DND-41 (cell line): ENCODE measurements at regions not wholly inside any gene's neighbourhood (a gene's known extent, or its start where the extent isn't known, plus 50 kb on each side); places are given as distances from the start of the nearest gene placed in this dataset.

Experiments used
- ATAC-seq: fragments of 200-7000 bp; cut with Tn5 transposase; 3 replicates; pipeline ENCODE4 v1.9.1; 2021; ENCODE audit warnings: low read depth; ENCODE audit not compliant: insufficient read depth
- DNase-seq: peaks from one replicate; pipeline ENCODE4 v3.0.0-alpha.2; 2020
- H2AFZ ChIP-seq: 2 replicates; pipeline ENCODE4 v1.6.0; 2012; ENCODE audit warnings: low read depth, low read length
- H3K27ac ChIP-seq: 2 replicates; pipeline ENCODE4 v1.5.1; 2012; ENCODE audit warnings: low read length, inconsistent platforms
- H3K27me3 ChIP-seq: fragments of 200-600 bp; sonication (generic); 2 replicates; pipeline ENCODE4 v1.6.0; 2012; ENCODE audit warnings: low read length, mild to moderate bottlenecking, inconsistent platforms; ENCODE audit not compliant: insufficient read depth, poor library complexity
- H3K36me3 ChIP-seq: 2 replicates; pipeline ENCODE4 v1.5.1; 2012; ENCODE audit warnings: low read length, inconsistent platforms; ENCODE audit not compliant: insufficient read depth
- H3K4me1 ChIP-seq: 2 replicates; pipeline ENCODE4 v1.5.1; 2012; ENCODE audit warnings: mild to moderate bottlenecking, low read length; ENCODE audit not compliant: insufficient read depth
- H3K4me2 ChIP-seq: 2 replicates; pipeline ENCODE4 v1.6.0; 2012; ENCODE audit warnings: mild to moderate bottlenecking, moderate library complexity, low read length, inconsistent platforms; ENCODE audit not compliant: insufficient read depth
- H3K4me3 ChIP-seq, 2 experiments: fragments of 200-600 bp in 1 of 2; shearing (Covaris generic) in 1 of 2; 2 replicates each; pipeline ENCODE4 v1.5.1; 2012 to 2016; ENCODE audit warnings: inconsistent platforms in 2 of 2, low read length in 2 of 2, mild to moderate bottlenecking in 2 of 2, low read depth in 1 of 2, moderate library complexity in 1 of 2
- H3K79me2 ChIP-seq: 2 replicates; pipeline ENCODE4 v1.6.0; 2012; ENCODE audit warnings: low read length, inconsistent platforms; ENCODE audit not compliant: insufficient read depth
- H3K9ac ChIP-seq: 2 replicates; pipeline ENCODE4 v1.6.0; 2012; ENCODE audit warnings: low read depth, mild to moderate bottlenecking, inconsistent platforms, low read length, moderate library complexity
- H3K9me3 ChIP-seq: 2 replicates; pipeline ENCODE4 v1.5.1; 2012; ENCODE audit warnings: low read length, moderate library complexity, mild to moderate bottlenecking, inconsistent platforms; ENCODE audit not compliant: insufficient read depth, severe bottlenecking
- H4K20me1 ChIP-seq: 2 replicates; pipeline ENCODE4 v1.6.0; 2012; ENCODE audit warnings: low read length; ENCODE audit not compliant: insufficient read depth
- EZH2 ChIP-seq: IDR thresholded peaks from 3 replicates; pipeline ENCODE4 v1.6.1; 2012; ENCODE audit warnings: borderline replicate concordance, low read depth, mild to moderate bottlenecking, moderate library complexity, low read length, inconsistent platforms; ENCODE audit not compliant: severe bottlenecking
- TF ChIP-seq, protein P1 (sequence below): IDR thresholded peaks from 2 replicates; pipeline ENCODE4 v1.5.1; 2012; ENCODE audit warnings: borderline replicate concordance, low read length, moderate library complexity, mild to moderate bottlenecking; ENCODE audit not compliant: poor library complexity, severe bottlenecking; ENCODE audit errors: extremely low read depth

DNA sequence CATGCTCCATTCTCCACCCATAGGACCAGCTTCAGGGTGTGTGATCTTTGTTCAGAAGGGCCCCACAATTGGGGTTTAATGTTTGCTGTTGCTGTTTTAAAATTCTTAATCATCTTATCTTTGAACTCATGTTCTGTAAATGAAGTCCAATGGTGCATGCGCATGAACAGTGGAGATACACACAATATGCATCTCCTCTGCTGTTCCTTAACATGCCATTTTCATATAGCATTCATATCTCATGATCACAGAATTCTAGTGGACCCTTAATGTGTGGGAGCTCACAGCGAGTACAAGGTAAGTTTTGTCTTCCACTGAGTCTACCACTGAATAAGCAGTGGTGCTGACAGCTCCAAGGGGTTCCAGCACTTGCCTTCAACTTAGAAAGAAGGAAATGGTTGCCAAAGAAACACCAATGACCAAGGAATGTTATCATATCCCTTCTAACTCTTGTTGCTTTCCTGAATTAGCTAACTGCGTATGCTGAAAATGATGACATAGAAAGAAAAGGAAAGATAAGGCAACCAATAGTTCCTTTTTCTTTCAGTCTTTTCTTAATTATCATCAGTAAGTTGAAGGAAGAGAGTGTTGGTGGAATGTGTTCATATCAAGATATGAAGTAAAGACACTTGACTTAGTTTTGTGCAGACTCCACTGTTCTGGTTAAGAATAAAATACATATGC is 149.3 kb upstream of the FOXN2 start:
- H3K36me3 ChIP-seq, result no peaks in the 10 kb centered on the region
- no peaks in the 10 kb centered on the region for H3K79me2 ChIP-seq
- no peaks in the 10 kb centered on the region for H3K27me3 ChIP-seq
- TF ChIP-seq, protein P1, sequence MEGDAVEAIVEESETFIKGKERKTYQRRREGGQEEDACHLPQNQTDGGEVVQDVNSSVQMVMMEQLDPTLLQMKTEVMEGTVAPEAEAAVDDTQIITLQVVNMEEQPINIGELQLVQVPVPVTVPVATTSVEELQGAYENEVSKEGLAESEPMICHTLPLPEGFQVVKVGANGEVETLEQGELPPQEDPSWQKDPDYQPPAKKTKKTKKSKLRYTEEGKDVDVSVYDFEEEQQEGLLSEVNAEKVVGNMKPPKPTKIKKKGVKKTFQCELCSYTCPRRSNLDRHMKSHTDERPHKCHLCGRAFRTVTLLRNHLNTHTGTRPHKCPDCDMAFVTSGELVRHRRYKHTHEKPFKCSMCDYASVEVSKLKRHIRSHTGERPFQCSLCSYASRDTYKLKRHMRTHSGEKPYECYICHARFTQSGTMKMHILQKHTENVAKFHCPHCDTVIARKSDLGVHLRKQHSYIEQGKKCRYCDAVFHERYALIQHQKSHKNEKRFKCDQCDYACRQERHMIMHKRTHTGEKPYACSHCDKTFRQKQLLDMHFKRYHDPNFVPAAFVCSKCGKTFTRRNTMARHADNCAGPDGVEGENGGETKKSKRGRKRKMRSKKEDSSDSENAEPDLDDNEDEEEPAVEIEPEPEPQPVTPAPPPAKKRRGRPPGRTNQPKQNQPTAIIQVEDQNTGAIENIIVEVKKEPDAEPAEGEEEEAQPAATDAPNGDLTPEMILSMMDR, result no peak
- no peak for TF ChIP-seq EZH2
- H4K20me1 ChIP-seq, result no peaks in the 10 kb centered on the region
- no peaks in the 10 kb centered on the region for H3K9me3 ChIP-seq
- H3K4me3 ChIP-seq, result no peak overlapping the region
- H2AFZ ChIP-seq, result no peak overlapping the region
- H3K4me2 ChIP-seq, result no peak overlapping the region
- ATAC-seq, result no peak
- H3K9ac ChIP-seq, result no peak overlapping the region
- no peak overlapping the region for H3K27ac ChIP-seq
- no peak for DNase-seq
- H3K4me1 ChIP-seq, result no peaks in the 10 kb centered on the region

DNA sequence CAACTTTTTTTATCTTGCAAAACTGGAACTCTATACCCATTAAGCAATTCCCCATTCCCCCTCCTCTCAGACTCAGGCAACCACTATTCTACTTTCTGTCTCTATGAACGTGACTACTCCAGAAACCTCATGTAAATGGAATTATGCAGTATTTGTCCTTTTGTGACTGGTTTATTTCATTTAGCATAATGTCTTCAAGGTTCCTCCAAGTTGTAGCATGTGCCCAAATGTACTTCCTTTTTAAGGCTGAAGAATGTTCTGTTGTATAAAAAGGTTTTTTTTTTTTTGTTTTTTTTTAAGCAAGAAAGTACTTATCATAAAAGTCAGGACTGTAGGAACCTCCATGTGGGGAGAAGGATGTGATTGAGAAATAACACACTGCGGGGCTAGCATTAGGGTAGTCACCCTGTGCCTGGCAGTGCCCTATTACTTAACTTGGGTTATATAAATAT is 145.3 kb upstream of the FOXN2 start:
- no peaks in the 10 kb centered on the region for H3K4me1 ChIP-seq
- H3K27ac ChIP-seq, result no peak overlapping the region
- no peaks in the 10 kb centered on the region for H3K9me3 ChIP-seq
- no peak overlapping the region for H3K9ac ChIP-seq
- TF ChIP-seq, protein P1, result no peak
- no peak for TF ChIP-seq EZH2
- H3K36me3 ChIP-seq, result no peaks in the 10 kb centered on the region
- no peak overlapping the region for H2AFZ ChIP-seq
- no peaks in the 10 kb centered on the region for H3K27me3 ChIP-seq
- ATAC-seq, result no peak
- H3K4me3 ChIP-seq, result no peak overlapping the region
- no peaks in the 10 kb centered on the region for H3K79me2 ChIP-seq
- DNase-seq, result no peak
- no peaks in the 10 kb centered on the region for H4K20me1 ChIP-seq
- no peak overlapping the region for H3K4me2 ChIP-seq

DNA sequence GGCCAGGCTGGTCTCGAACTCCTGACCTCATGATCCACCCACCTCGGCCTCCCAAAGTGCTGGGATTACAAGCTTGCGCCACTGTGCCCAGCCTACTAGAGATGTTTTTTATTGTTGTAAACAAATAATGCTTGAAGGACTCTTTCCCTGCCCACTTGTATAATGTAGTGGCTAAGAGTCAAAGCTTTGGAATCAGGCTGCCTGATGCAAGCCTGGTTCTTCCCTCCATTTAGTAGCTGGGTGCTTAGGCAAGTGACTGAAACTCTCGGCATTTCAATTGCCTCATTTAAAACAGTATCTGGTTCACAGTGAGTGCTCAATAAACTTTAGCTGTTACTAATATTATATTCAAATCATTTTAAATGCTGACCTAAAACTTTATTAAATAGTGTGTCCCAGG is 144.2 kb upstream of the FOXN2 start:
- H3K27ac ChIP-seq, result no peak overlapping the region
- no peaks in the 10 kb centered on the region for H3K36me3 ChIP-seq
- H2AFZ ChIP-seq, result no peak overlapping the region
- H3K79me2 ChIP-seq, result no peaks in the 10 kb centered on the region
- H3K4me1 ChIP-seq, result no peaks in the 10 kb centered on the region
- H4K20me1 ChIP-seq, result no peaks in the 10 kb centered on the region
- no peaks in the 10 kb centered on the region for H3K9me3 ChIP-seq
- no peak for ATAC-seq
- H3K4me2 ChIP-seq, result no peak overlapping the region
- no peaks in the 10 kb centered on the region for H3K27me3 ChIP-seq
- no peak for DNase-seq
- H3K4me3 ChIP-seq, result no peak overlapping the region
- TF ChIP-seq EZH2, result no peak
- TF ChIP-seq, protein P1, result no peak
- H3K9ac ChIP-seq, result no peak overlapping the region
